Keratinocyte (primary cell): ENCODE measurements at regions not wholly inside any gene's neighbourhood (a gene's known extent, or its start where the extent isn't known, plus 50 kb on each side); places are given as distances from the start of the nearest gene placed in this dataset.

Experiments
- DNase-seq: peaks from one replicate; pipeline ENCODE4 v3.0.0-alpha.2; 2011; ENCODE audit warnings: low read depth, missing footprints, low spot score
- FAIRE-seq: peaks from 2 replicates; lab custom pipeline; 2011; peaks lifted over from hg19 to GRCh38; lab: Jason Lieb, UNC
- H2AFZ ChIP-seq: 2 replicates; pipeline ENCODE4 v1.6.0; 2012; ENCODE audit warnings: low read length, control low read depth, inconsistent platforms; ENCODE audit not compliant: control insufficient read depth
- H3K27ac ChIP-seq: 2 replicates; pipeline ENCODE4 v1.5.1; 2011; ENCODE audit warnings: low read length; ENCODE audit not compliant: control insufficient read depth, insufficient read depth
- H3K27me3 ChIP-seq: 3 replicates; pipeline ENCODE4 v1.6.0; 2011; ENCODE audit warnings: low read length; ENCODE audit not compliant: control insufficient read depth, insufficient read depth; ENCODE audit errors: extremely low read depth
- H3K36me3 ChIP-seq, 2 experiments: 2 replicates in 1 of 2; 3 replicates in 1 of 2; pipeline ENCODE4 v1.5.1; 2011; ENCODE audit warnings: low read length in 2 of 2, mild to moderate bottlenecking in 1 of 2; ENCODE audit not compliant: control insufficient read depth in 2 of 2, insufficient read depth in 2 of 2; ENCODE audit errors: extremely low read depth in 1 of 2
- H3K4me1 ChIP-seq: 3 replicates; pipeline ENCODE4 v1.5.1; 2011; ENCODE audit warnings: low read length; ENCODE audit not compliant: control insufficient read depth, insufficient read depth; ENCODE audit errors: extremely low read depth
- H3K4me2 ChIP-seq: 3 replicates; pipeline ENCODE4 v1.6.0; 2011; ENCODE audit warnings: low read depth, low read length; ENCODE audit not compliant: control insufficient read depth, insufficient read depth; ENCODE audit errors: extremely low read depth
- H3K4me3 ChIP-seq, 3 experiments: fragments of 200-600 bp in 1 of 3; sonication (generic) in 1 of 3; 2 replicates in 2 of 3; 3 replicates in 1 of 3; pipeline ENCODE4 v1.5.1; 2011 to 2016; ENCODE audit warnings: low read length in 3 of 3, mild to moderate bottlenecking in 3 of 3, control low read depth in 2 of 3, inconsistent platforms in 1 of 3, low read depth in 1 of 3, mixed read lengths in 1 of 3, mixed run types in 1 of 3, moderate library complexity in 1 of 3; ENCODE audit not compliant: control insufficient read depth in 2 of 3, insufficient read depth in 2 of 3; ENCODE audit errors: extremely low read depth in 1 of 3
- H3K79me2 ChIP-seq: 2 replicates; pipeline ENCODE4 v1.6.0; 2012; ENCODE audit warnings: low read length; ENCODE audit not compliant: control insufficient read depth, insufficient read depth
- H3K9ac ChIP-seq: 3 replicates; pipeline ENCODE4 v1.6.0; 2011; ENCODE audit warnings: low read length; ENCODE audit not compliant: control insufficient read depth, insufficient read depth; ENCODE audit errors: extremely low read depth
- H3K9me1 ChIP-seq: 3 replicates; pipeline ENCODE4 v1.6.0; 2011; ENCODE audit warnings: low read length; ENCODE audit not compliant: control insufficient read depth, insufficient read depth; ENCODE audit errors: extremely low read depth
- H3K9me3 ChIP-seq: 2 replicates; pipeline ENCODE4 v1.5.1; 2012; ENCODE audit warnings: low read depth, low read length; ENCODE audit not compliant: control insufficient read depth
- H4K20me1 ChIP-seq: 3 replicates; pipeline ENCODE4 v1.6.0; 2011; ENCODE audit warnings: low read length; ENCODE audit not compliant: control insufficient read depth, insufficient read depth; ENCODE audit errors: extremely low read depth
- CTCF ChIP-seq, 3 experiments: IDR thresholded peaks in 1 of 3; conservative IDR thresholded peaks in 1 of 3; optimal IDR thresholded peaks in 1 of 3; 2 replicates in 2 of 3; 3 replicates in 1 of 3; pipeline versions ENCODE3 to v1.5.1; 2011; ENCODE audit warnings: low read length in 3 of 3, mild to moderate bottlenecking in 3 of 3, moderate library complexity in 2 of 3, control low read depth in 1 of 3, inconsistent platforms in 1 of 3; ENCODE audit not compliant: insufficient read depth in 2 of 3; ENCODE audit errors: extremely low read depth in 1 of 3
- EZH2 ChIP-seq: IDR thresholded peaks from one replicate; pipeline ENCODE4 v1.6.1; 2012; ENCODE audit warnings: inconsistent platforms, mild to moderate bottlenecking, low read length, moderate library complexity
- dilution Hi-C: fragments of 300-500 bp; cut with MboI; formaldehyde crosslinking; loops from one replicate; pipeline ENCODE4 v1.7.0; 2020; ENCODE audit warnings: low sequenced_read_pairs; ENCODE audit not compliant: extremely low pct_ligation_motif_present

DNA sequence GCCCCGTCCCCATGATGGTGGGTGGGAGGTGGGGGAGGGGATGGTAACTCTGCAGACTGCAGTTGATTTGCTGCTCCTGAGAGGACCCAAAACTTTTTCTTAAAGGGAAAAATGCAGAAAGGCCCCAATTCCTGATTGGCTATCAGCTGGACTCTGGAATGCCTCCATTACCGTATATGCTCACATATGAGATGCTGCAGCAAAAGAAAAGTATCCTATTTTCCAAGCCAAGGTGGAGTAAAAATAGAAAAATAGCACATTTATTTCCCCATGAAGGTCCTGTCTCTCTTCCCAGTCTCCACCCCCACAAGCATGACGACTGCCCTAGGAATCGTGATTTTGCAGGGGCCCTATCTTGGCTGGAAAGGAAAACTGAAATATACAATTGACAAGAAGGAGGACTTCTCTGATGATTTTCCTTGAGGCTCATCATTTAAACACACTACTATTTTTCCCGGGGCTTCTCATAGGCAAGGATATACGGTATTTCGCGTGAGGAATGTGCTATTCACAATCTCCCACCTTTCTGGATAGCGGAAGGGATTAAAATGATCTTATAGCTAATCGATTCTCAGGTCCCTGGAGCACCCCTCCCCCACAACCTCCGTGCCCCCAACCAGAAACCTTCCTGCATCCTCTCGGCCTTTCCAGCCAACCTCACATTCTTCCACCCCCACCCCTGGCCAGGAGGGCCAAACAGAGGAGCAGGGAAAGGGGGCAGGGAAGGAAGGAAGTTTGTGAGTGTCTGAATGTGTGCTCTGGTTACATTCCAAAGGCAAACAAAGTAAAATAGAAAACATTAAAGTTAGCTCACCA lies 138.9 kb upstream of the CCND2 start:
- no peaks in the 10 kb centered on the region for H3K9me3 ChIP-seq
- H3K27ac ChIP-seq, result no peak overlapping the region
- no peak overlapping the region for H3K9ac ChIP-seq
- no peaks in the 10 kb centered on the region for H4K20me1 ChIP-seq
- H3K9me1 ChIP-seq, result no peaks in the 10 kb centered on the region
- DNase-seq (no peak), FAIRE-seq (no peak)
- no peak overlapping the region for H3K4me2 ChIP-seq
- TF ChIP-seq CTCF (optimal IDR thresholded peaks at IDR 0.05 in 1 of 3, IDR thresholded peaks at IDR 0.05 in 1 of 3, conservative IDR thresholded peaks at IDR 0.05 in 1 of 3; ENCODE audit: extremely low read depth in 1 of 3, insufficient read depth in 2 of 3, low read length in 3 of 3) (no peak), EZH2 (no peak)
- H3K4me1 ChIP-seq, result no peaks in the 10 kb centered on the region
- no peaks in the 10 kb centered on the region for H3K36me3 ChIP-seq
- H3K79me2 ChIP-seq, result no peaks in the 10 kb centered on the region
- no peak overlapping the region for H3K4me3 ChIP-seq
- H3K27me3 ChIP-seq, result no peaks in the 10 kb centered on the region
- dilution Hi-C loops, result no loop called here
- no peak overlapping the region for H2AFZ ChIP-seq

DNA sequence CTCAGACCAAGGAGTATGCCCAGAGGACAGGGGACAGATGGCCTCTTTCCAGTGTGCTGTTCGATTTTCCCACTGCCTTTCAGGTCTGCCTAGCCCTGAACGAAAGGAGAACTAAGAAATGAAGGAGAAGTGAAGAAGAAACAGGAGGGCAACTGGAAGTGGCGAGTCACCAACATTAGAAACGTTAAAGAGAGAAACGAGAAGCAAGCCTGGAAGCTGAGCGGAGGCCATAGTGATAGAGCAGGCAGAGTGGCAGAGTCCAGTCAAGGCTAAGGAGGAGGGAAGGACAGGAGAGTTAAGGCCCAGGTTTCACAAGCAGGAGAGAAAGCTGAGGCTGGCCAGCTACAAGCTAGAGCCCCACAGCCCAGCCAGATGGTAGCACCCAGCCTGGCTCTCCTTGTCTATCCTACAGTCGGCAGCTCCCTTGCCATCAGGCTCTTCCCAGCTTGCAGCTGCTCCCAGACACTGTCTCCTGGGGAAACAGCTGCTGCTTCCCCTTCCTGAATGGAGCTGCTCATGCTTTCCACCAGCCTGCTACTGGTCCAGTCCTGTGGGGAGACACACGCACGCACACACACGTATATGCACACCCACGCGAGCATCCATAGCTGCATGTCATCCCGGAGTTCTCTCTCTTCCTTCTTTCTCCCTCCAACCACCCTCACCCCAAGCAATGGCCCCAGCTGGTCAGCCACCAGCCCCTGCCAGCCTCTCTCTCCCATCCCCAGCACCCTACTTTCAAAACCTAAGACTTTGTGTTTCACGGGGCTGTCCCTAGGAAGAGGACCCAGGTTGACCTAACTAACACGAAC lies 139.7 kb upstream of the CCND2 start:
- no peak for TF ChIP-seq EZH2
- no peak for TF ChIP-seq CTCF (optimal IDR thresholded peaks at IDR 0.05 in 1 of 3, IDR thresholded peaks at IDR 0.05 in 1 of 3, conservative IDR thresholded peaks at IDR 0.05 in 1 of 3; ENCODE audit: extremely low read depth in 1 of 3, insufficient read depth in 2 of 3, low read length in 3 of 3)
- Histone ChIP-seq H3K9me3 (no peaks in the 10 kb centered on the region), H3K4me1 (no peaks in the 10 kb centered on the region), H3K9me1 (no peaks in the 10 kb centered on the region), H3K9ac (no peak overlapping the region), H3K79me2 (no peaks in the 10 kb centered on the region), H3K27me3 (no peaks in the 10 kb centered on the region), H3K4me2 (no peak overlapping the region), H2AFZ (no peak overlapping the region), H3K27ac (no peak overlapping the region), H3K4me3 (no peak overlapping the region), H3K36me3 (no peaks in the 10 kb centered on the region), H4K20me1 (no peaks in the 10 kb centered on the region)
- dilution Hi-C loops, result no loop called here
- FAIRE-seq (no peak), DNase-seq (no peak)
